Stimulated activated CD4-positive, alpha-beta T cell treated with anti-CD3 and anti-CD28 coated beads, Interleukin-12 subunit alpha, Interleukin-12 subunit beta, amount 100 ng/mL, for 4 hours (primary cell): ENCODE measurements at regions not wholly inside any gene's neighbourhood (a gene's known extent, or its start where the extent isn't known, plus 50 kb on each side); places are given as distances from the start of the nearest gene placed in this dataset.
"Not testable (repeated sequence)": the region's sequence is repeated elsewhere in the genome, so short reads cannot be mapped to it uniquely, and the experiment has no call there.

ENCODE experiments used
- DNase-seq: peaks from one replicate; pipeline ENCODE4 v3.0.0-alpha.2; 2020

DNA sequence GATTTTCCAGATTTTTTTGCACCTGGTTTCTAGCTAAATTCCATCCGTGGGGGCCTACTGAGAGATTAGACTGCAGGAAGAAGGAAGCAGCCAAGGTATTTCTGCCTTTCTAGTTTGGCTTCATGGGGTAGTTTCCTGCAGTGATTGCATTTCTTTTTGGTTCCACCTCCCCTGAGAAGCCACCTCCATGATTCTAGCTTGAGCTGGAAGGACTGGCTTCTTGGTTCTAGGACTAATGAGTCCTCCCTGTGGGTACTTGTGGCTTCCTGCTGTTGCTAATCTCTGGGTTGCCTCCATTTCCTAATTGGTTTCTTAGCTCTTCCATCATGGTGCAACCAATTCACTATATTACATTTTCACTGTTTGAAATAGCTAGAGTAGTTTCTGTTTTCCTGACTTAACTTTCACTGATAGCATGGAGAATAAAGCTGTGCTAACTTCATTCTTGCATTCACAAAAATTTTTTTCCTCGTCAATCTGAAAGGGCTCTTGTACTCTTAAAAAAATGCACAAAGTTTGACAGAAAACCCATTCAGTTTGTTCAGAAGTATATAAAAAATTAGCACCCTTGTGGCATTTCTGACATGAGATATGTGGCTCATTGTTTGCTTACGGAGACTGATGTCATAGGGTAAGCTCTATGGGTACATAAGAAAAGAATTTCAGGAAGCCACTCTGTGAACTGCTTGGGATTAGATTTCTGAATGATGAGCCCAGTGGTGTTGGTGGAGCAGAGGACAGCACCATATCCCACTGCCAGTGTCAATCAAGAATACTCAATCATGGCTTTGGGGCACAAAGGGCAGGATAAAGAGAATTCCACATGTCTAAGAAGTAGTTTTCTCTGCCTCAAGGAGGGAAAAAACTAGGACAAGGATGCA is 242.8 kb upstream of the RBMS1 start:
- DNase-seq, result no peak

DNA sequence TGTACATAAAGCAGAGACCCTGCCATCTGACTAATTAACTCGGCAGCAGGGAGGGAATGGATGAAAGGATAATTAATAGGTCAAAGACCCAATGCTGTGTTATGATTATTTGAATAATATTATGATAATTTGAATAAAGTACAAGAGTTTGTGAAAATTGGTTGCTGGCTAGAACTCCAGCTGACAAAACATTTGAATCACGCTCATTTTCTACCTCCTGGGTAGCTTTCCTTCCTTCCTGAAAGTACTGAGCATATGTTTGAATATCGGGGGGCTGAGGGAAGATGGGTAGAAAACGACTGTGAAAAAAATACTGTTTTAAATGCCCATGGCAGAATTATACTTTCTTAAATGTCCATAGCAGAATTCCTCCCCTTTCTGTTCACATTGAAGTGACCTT is 243.6 kb upstream of the RBMS1 start:
- DNase-seq, result no peak

DNA sequence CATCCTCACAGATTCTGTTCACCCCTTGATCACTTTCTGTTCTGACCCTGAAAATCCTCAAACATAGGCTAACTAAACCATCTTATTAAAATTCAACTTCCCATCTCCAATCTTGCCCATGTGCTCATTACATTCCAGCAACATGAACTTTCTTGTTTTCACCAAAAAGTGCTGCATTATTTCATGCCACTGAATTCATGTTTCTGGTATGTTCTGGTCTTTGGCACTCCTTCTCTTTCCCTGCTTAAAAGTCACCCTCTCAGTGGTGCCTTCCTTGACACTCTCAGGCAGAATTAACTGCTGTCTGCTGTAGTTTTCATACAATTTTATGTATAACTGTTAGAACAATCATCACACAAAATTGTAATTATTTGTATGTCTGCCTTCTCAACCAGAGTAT is 247.7 kb upstream of the RBMS1 start:
- DNase-seq, result no peak

DNA sequence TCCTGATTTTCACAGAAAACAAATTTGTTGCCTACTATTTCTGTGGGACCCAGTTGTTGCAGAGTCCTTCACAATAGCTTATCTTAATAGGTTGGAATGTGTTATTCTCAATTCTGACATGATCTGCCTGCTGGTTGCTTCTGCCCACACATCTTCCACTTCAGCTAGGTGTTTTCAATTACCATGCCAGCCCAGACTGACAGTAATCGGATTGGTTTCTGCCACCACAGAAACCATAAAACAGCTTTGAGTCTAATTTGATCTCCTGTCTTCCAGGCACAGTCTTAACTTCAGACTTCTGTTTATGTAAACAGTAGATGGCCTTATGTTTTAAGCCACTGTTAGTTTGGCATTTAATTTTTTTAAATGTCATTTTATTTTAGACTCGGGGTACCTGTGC is 248.2 kb upstream of the RBMS1 start:
- no peak for DNase-seq

DNA sequence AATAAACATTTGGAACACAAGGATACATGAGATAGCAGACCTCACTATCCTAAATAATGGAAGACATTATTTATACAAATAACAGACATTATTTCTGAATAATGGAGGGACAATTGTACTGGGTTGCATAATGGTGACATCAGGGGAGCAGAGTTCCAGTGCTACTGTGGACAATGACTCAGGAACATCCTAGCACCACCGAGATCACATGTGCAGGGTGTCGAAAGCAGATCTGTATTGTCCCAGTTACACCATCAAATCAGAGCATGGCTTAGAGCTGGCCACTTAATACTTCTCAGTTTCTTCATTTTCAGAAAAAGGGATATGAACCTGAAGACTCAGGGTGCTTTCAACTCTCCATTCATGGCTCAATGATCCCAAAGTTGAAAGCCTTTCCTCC is 249.1 kb upstream of the RBMS1 start:
- DNase-seq, result no peak

DNA sequence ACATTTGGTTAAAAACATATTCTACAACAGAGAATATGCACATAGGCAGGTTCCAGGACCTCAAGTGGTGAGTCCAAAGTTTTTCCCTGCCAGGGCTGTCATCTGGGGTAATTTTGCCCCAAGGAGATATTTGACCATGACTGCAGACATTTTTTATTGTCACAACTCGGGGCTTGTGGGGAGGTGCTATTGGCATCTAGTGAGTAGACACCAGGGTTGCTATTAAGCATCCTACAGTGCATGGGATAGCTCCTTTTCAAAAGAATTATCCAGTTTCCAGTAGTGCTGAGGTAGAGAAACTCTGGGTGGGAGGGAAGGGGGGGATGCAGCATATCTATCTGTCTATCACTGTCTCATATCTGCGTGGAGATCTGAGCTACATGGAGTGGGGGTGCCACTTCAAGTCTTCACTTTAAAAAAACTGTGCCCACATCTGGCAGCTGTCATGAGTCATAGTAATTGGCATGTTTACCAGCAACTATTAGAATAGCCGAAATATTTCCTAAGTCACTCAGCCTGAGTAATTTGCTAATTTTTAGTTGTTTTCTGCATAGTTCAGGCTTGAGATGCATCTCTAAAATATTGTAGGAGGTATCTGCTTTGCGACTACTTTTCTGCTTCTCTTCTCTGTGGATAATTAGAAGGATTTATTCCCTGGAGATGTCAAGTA is 254.0 kb upstream of the RBMS1 start:
- no peak for DNase-seq

DNA sequence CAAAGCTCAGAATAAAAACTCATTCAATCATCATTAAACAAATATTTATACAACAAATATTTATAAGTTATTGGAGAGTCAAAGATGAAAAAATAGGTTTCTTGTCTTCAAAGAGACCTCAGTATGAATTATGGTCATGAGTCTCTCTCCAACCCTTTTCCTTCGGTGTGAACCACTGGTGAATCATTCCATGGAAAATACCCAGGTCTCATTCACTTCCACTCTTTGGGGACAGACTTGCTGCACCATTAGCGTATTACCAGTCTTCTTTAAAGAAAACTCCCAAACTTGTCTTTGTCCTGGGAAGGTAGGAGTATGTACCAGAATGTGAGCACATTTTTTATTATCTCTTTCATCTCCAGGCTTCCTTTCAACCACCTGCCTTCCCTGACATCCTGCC is 257.4 kb upstream of the RBMS1 start:
- no peak for DNase-seq

DNA sequence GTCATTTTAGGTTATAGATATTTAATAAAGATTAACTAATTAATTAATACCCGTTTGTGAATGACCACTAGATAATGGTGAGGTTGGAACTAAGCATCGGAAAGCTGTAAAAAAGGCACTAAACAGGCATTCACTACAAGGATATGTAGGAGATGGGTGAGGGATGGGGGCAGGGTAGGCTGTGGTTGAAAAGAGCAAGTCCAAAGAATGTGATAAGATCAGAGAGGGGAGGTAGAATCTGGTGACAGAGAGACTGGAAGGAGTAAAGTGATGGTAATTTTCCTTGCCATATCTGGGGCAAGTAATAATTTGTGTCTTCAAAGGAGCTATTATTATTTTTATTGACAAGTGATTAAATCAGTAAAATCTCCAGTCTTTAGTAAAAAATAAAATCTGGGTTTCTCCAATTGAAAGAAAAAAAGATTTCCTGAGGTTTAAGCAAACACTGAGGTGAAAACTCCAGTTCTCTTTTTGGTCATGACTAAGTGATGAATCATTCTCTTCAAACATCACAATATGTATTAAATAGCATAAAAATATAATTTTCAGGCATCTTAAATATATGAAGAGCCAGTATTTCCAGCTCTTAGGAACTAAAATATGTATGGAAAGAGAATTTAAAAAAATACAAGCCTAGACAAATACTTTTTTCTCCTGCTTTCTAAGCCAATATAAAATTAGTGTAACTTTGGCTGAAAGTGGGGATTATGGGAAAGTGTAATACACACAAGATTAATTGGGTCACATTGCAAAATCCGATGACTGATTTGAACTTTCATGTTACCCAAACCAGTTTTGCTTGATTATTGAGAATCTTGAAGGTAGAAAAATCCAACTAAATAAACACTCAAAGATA is 259.1 kb upstream of the RBMS1 start:
- DNase-seq, result no peak

DNA sequence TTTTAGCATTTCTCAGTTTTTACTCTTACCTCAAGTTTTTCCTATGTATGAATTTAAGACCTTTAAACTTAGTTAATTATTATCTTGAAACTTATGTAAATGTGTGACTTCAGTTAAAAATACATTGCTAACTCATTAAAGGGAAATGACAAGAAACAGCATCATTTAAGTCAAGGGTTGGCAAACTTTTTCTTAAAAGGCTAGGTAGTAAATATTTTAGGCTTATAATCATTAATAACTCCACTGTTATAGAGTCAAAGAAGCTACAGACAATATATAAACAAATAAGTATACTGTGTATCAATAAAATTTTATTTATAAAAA is 259.7 kb upstream of the RBMS1 start:
- no peak for DNase-seq

DNA sequence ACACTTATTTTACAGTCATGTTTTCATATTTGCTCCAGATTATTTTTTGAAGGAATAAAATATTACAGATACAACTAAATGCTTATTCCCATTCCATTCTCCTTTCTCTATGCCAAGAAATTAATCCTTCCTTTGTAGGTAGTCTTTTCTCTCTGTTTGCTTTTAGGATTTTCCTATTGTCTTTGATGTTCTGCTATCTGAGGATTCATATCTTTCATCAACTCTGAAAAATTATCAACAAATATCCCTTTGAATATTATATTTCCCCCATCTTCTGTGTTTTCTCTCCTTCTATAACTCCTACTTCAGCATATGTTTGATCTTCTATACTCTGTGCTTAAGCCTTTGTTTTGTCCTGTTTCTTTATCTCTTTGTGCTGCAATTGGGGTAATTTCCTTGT is 260.4 kb upstream of the RBMS1 start:
- no peak for DNase-seq

DNA sequence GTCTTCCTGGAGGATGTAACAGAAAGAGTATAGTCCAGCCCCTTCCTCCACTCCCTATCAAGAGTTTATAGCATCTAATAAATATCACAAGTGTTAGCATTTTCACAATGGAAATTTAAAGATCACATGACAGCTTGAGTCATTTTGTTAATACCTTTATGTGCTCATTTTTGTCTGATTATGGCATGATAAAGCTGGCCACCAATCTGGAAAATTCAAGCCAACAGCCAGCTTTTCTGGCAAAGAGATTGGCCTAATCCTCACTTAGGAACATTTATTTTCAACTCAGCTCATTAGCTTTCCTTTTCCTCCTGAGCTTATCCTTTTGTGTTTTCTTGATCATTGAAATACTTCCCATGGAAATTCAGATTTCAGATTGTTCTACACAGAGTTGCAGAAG is 262.9 kb upstream of the RBMS1 start:
- DNase-seq, result no peak

DNA sequence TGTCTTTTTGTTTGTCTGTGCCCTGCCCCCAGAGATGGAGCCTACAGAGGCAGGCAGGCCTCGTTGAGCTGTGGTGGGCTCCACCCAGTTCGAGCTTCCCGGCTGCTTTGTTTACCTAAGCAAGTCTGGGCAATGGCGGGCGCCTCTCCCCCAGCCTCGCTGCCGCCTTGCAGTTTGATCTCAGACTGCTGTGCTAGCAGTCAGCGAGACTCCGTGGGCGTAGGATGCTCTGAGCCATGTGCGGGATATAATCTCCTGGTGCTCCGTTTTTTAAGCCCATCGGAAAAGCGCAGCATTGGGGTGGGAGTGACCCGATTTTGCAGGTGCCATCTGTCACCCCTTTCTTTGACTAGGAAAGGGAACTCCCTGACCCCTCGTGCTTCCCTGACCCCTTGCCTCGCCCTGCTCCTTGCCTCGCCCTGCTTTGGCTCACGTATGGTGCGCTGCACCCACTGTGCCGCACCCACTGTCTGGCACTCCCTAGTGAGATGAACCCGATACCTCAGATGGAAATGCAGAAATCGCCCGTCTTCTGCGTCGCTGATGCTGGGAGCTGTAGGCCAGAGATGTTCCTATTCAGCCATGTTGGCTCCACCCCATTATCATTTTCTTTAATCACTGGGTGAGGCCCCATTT is 269.0 kb upstream of the RBMS1 start:
- DNase-seq, result not testable (repeated sequence)

DNA sequence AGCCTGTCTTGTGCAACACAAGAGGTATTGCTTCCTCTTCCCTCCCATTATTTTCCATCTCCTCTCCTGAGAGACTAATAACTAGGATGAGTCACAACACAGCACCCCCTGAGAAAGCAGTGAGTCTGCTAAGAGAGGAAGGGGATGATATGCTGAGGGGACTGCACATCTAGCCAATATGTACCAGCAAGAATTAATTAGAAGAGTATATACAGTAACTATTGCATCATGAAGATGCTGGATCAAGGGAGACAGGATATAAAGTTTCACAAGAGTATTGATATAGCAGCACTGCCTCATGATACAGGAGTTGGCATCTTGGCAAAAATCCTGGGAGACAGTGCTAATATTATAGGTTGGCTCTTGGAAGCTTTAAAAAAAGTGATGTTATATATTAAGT is 289.9 kb upstream of the RBMS1 start:
- DNase-seq, result no peak

DNA sequence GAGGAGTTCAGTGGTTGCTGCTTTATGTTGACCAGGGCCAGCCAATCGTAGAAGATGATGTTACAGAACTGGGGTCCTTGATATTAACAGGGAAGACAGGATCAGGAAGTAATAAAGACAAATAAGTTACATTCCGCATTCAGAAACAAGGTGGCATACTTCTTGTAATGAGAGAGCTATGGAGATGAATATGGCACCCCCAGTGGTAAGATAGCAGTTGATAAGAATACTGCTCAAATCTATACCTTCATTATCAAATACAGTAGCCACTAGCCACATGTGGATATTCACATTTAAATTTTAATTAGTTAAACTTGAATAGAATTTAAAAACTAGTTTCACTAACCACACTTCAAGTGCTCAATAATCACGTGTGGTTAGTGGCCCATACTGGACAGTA is 290.4 kb upstream of the RBMS1 start:
- DNase-seq, result no peak

DNA sequence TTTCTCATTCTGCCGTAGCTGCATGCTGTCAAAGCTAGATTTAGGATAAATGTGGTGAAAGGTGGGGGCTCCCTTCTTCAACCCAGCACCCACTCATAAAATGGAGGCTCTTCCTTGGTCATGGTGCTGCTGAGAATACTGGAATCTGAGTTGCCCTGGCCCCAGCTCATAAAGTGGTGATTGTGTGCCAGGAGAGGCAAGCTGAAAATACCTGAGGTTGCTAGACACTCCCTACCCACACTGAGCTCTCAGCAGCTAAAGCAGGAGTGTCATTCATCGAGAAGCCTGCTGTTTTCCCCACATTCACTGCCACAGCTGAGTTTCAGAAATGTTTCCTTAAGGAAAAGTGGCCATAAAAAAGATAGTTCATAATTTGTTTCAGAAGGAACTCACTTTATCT is 297.1 kb upstream of the RBMS1 start:
- DNase-seq, result no peak

DNA sequence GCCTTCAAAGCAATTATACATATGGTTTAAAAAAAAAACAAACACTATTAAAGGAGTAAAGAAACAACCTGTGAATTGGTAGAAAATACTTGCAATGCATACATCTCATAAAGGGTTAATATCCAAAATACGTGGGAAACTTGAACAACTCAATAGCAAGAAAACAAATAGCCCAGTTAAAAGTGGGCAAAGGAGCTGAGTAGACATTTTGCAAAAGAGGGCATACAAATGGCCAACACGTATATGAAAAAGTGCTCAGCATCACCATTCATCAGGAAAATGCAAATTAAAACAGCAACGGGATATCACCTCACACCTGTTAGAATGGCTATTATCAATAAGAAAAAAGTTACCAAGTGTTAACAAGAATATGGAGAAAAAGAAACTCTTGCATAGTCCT is 298.3 kb upstream of the RBMS1 start:
- no peak for DNase-seq

DNA sequence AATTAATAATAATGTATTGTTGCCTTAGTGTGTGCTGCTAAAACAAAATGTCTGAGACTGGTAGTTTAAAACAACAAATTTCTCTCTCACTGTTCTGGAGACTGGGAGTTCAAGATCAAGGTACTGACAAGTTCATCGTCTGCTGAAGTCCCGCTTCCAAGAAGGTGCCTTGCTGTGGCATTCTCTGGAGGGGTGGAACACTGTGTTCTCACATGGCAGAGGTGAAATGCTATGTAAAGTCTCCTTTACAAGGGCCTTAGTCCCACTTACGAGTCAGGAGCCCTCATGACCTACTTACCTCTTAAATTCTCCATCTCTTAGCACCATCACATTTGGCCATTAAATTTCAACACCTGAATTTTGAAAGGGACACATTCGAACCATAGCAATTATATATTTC is 299.2 kb upstream of the RBMS1 start:
- no peak for DNase-seq

DNA sequence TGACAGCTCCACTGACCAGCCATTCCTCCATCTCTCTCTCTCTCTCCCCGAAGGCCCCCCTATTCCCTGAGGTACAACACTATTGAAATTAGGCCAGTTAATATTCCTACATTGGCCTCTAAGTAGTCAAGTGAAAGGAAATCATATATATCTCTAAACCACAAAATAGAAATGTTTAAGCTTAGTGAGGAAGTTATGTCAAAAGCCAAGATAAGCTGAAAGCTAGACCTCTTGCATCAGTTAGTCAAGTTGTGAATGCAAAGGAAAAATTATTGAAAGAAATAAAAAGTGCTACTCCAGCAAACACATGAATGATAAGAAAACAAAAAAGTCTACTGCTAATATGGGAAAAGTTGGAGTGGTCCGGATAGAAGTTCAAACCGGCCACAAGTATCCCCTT is 301.3 kb upstream of the RBMS1 start:
- no peak for DNase-seq

DNA sequence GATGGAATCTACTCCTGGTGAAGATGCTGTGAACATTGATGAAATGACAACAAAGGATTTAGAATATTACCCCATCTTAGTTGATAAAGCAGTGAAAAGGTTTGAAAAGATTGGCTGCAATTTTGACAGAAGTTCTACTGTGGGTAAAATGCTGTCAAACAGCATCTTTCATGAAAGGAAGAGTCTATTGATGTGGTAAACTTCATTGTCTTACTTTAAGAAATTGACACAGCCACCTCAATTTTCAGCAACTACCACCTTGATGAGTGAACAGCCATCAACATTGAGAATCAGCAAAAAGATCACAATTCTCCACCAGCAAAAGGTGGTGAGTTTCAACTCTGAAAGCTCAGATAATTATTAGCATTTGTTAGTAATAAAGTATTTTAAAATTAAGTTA is 310.3 kb upstream of the RBMS1 start:
- DNase-seq, result no peak

DNA sequence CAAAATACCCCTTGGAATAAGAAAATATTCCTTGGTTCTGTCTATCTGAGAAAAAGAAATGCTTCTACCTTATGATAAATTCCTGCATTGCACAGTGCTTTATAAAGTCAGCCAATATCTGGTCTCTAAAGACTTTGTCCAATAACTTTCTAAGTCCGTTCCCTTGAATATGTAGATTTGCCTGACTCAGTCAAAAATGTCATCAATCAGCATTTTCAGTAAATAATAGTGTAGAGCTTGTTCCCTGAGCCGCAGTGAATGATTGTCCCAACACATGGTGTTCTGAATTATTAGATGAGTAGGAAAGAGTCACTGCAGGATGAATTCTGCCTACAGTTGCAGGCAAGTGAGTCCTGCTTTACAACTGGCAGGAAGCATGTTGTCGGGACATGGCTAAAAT is 316.8 kb upstream of the RBMS1 start:
- no peak for DNase-seq

DNA sequence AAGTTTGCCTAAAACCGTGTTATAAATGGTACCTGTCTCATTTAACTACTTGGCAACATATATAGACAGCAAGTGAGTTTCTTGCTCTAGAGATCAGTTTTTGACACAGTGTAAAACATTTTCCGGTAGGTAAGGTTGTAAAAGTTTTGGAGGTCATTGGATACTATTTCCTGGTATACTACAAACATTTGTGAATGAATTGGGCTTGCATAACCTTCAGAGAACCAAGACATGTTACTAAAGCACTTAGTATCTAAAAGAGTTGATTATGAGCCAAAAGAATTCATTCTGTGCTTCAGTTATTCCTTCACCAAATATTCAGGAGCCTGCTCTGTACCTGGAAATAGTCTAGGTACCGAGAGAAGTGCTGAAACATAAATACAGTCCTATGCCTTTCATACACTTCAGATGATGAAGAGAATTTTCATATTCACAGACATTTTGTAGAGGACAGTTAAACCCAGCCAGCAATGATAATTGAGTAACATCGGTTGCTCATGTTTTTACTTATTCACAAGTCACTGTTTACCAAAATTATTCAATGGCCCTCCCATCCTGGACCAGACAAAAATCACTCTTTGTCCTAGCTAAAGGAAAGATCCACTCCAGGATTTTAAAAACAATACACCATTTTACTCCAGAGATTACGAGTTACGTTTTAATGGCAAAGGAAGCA is 319.4 kb upstream of the RBMS1 start:
- DNase-seq, result no peak

DNA sequence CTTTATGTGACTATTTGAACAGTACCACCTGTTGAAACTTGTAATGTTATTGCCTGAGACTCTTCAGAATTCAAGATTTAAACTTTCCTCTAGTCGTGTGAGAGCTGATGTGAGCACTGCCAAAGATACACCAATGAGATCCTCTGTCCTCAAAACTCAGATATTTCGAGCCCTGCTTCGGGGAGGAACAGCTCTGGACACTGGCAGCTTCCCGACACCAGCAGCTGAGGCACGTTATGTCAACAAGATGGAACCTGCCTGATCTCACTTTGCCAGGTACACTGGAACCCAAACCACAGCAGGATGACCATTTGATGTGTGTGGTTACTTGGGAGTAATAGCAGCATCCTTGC is 319.9 kb upstream of the RBMS1 start:
- no peak for DNase-seq

DNA sequence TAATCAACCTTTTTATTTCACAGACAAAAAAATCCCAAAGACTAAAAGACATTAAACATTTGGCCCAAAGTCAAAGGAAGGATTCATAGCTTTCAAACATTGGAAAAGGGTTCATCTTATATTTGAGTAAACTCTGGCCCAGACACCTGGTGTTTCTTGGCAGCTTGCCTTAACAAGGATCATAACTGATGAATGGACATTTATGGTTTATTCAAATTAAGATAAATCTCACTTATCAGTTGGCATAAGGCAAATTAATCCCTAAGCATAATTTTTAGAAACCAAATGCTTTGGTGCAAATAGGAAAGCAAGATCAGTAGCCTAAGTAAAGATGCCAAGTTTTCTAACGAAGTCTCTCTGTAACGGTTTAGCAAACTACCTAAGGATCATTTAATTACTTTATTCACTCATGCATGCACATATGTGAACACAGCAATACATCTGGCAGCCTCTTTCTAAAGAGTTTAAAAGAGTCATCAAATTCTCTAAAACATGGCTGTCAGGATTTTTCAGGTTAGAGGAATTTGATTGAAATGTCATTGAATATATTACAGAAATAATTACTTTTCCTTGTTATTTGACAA is 323.4 kb upstream of the RBMS1 start:
- DNase-seq, result no peak
